Caco-2 (cell line): ENCODE measurements at regions not wholly inside any gene's neighbourhood (a gene's known extent, or its start where the extent isn't known, plus 50 kb on each side); places are given as distances from the start of the nearest gene placed in this dataset.

Source experiments
- BruUV-seq: library from RNA; stranded (reverse); fragments of 400-500 nt; replicated peaks from 2 replicates; lab custom pipeline; 2021; lab: Mats Ljungman, UMichigan
- CTCF ChIA-PET: fragments of 300-600 bp; sonication (Branson Sonifier 250); formaldehyde crosslinking; loops from one replicate; lab custom pipeline; 2022; ENCODE audit warnings: antibody characterized with exemption; lab: Charles Lee
- POLR2A ChIA-PET: fragments of 300-600 bp; sonication (Branson Sonifier 250); formaldehyde crosslinking; loops from one replicate; lab custom pipeline; 2022; ENCODE audit warnings: antibody characterized with exemption; lab: Charles Lee
- DNase-seq, 2 experiments: peaks; one replicate each; pipeline versions ENCODE4 v3.0.0 to v3.0.0-alpha.2; 2020 to 2022
- H3K27me3 ChIP-seq: replicated peaks from 2 replicates; pipeline ENCODE4 v1.6.0; 2011; ENCODE audit warnings: low read length; ENCODE audit not compliant: control insufficient read depth, insufficient read depth
- H3K36me3 ChIP-seq: 2 replicates; pipeline ENCODE4 v1.5.1; 2011; ENCODE audit warnings: low read length; ENCODE audit not compliant: control insufficient read depth, insufficient read depth
- H3K4me1 ChIP-seq: fragments of 250-450 bp; sonication (Bioruptor Pico); 2 replicates; pipeline ENCODE4 v1.5.1; 2020; ENCODE audit warnings: mild to moderate bottlenecking
- H3K4me3 ChIP-seq: 2 replicates; pipeline ENCODE4 v1.5.1; 2011; ENCODE audit warnings: low read depth, mild to moderate bottlenecking, control low read depth, low read length
- H3K9me3 ChIP-seq: fragments of 250-450 bp; sonication (Bioruptor Pico); 2 replicates; pipeline ENCODE4 v1.5.1; 2020; ENCODE audit warnings: mild to moderate bottlenecking, moderate library complexity
- H3K27ac Mint-ChIP-seq: one replicate; pipeline ENCODE4 v1.8.0; 2022; ENCODE audit warnings: mixed read lengths; ENCODE audit not compliant: unreplicated experiment
- H3K27me3 Mint-ChIP-seq: one replicate; pipeline ENCODE4 v1.8.0; 2022; ENCODE audit warnings: mixed read lengths; ENCODE audit not compliant: insufficient read depth, unreplicated experiment
- H3K36me3 Mint-ChIP-seq: one replicate; pipeline ENCODE4 v1.8.0; 2022; ENCODE audit warnings: mild to moderate bottlenecking, mixed read lengths; ENCODE audit not compliant: insufficient read depth, unreplicated experiment
- H3K4me1 Mint-ChIP-seq: one replicate; pipeline ENCODE4 v1.8.0; 2022; ENCODE audit warnings: low read depth, mixed read lengths; ENCODE audit not compliant: unreplicated experiment
- H3K4me3 Mint-ChIP-seq: one replicate; pipeline ENCODE4 v1.8.0; 2022; ENCODE audit warnings: mild to moderate bottlenecking, moderate library complexity, mixed read lengths; ENCODE audit not compliant: unreplicated experiment
- H3K9me3 Mint-ChIP-seq: one replicate; pipeline ENCODE4 v1.8.0; 2022; ENCODE audit warnings: mixed read lengths; ENCODE audit not compliant: unreplicated experiment
- CTCF ChIP-seq, 2 experiments: fragments of 200-600 bp in 1 of 2; IDR thresholded peaks; 1 replicate in 1 of 2; 2 replicates in 1 of 2; pipeline versions ENCODE4 v1.5.1 to v1.8.0; 2011 to 2022; ENCODE audit warnings: antibody characterized with exemption in 1 of 2, control low read depth in 1 of 2, inconsistent platforms in 1 of 2, low read depth in 1 of 2, low read length in 1 of 2, mild to moderate bottlenecking in 1 of 2, moderate library complexity in 1 of 2; ENCODE audit not compliant: insufficient read depth in 1 of 2, severe bottlenecking in 1 of 2, unreplicated experiment in 1 of 2
- intact Hi-C: fragments of 100-400 bp; cut with micrococcal nuclease; formaldehyde crosslinking; loops from one replicate; pipeline ENCODE4 v1.10.0; 2022; ENCODE audit not compliant: unreplicated experiment

- Histone ChIP-seq H3K36me3 (no peaks in the 10 kb centered on the region), H3K9me3 (peaks cover 11% of the 10 kb centered on the region), H3K4me3 (no peak overlapping the region), H3K27me3 (no peaks in the 10 kb centered on the region), H3K4me1 (peaks cover 15% of the 10 kb centered on the region)
- TF ChIP-seq CTCF (IDR thresholded peaks at IDR 0.05; ENCODE audit: insufficient read depth in 1 of 2, low read depth in 1 of 2, low read length in 1 of 2, severe bottlenecking in 1 of 2, unreplicated experiment in 1 of 2) = no peak
- no TSS peak for BruUV-seq
- Mint-ChIP-seq H3K4me3 (no peak overlapping the region), H3K36me3 (no peaks in the 10 kb centered on the region), H3K27ac (peak overlapping the region; percentile 59), H3K27me3 (no peaks in the 10 kb centered on the region), H3K4me1 (peaks cover 16% of the 10 kb centered on the region), H3K9me3 (peaks cover 48% of the 10 kb centered on the region)
- intact Hi-C loops = no loop called here
- CTCF ChIA-PET = no interaction called here
- POLR2A ChIA-PET = no interaction called here
- DNase-seq = no peak
Observed at GRCh38 chr12:97948591-97948990, 486.0 kb downstream of the RMST start.

GRCh38 chr12:97951239-97951638, 488.6 kb downstream of the RMST start:
- Mint-ChIP-seq H3K9me3 (peaks cover 65% of the 10 kb centered on the region), H3K27me3 (no peaks in the 10 kb centered on the region), H3K36me3 (no peaks in the 10 kb centered on the region), H3K4me1 (peaks cover 16% of the 10 kb centered on the region), H3K27ac (no peak overlapping the region), H3K4me3 (no peak overlapping the region)
- POLR2A ChIA-PET = no interaction called here
- DNase-seq = no peak
- BruUV-seq = no TSS peak
- Histone ChIP-seq H3K27me3 (no peaks in the 10 kb centered on the region), H3K9me3 (peaks cover 11% of the 10 kb centered on the region), H3K36me3 (no peaks in the 10 kb centered on the region), H3K4me3 (no peak overlapping the region), H3K4me1 (peaks cover 15% of the 10 kb centered on the region)
- CTCF ChIA-PET = interaction anchor here (0.6 kb wide), 1 partner anchor 173 kb away, joined by 4 read pairs; no protein-coding TSS in a partner anchor
- intact Hi-C loops = no loop called here
- TF ChIP-seq CTCF (IDR thresholded peaks at IDR 0.05; ENCODE audit: insufficient read depth in 1 of 2, low read depth in 1 of 2, low read length in 1 of 2, severe bottlenecking in 1 of 2, unreplicated experiment in 1 of 2) = no peak

GRCh38 chr12:97951717-97952116, 489.1 kb downstream of the RMST start:
- Histone ChIP-seq H3K4me3 (no peak overlapping the region), H3K4me1 (peaks cover 15% of the 10 kb centered on the region), H3K9me3 (peaks cover 9% of the 10 kb centered on the region), H3K36me3 (no peaks in the 10 kb centered on the region), H3K27me3 (no peaks in the 10 kb centered on the region)
- CTCF ChIA-PET = interaction anchor here (0.6 kb wide), 1 partner anchor 173 kb away, joined by 4 read pairs; no protein-coding TSS in a partner anchor
- peaks cover 16% of the 10 kb centered on the region for H3K4me1 Mint-ChIP-seq
- POLR2A ChIA-PET = no interaction called here
- no peak for DNase-seq
- H3K27me3 Mint-ChIP-seq = no peaks in the 10 kb centered on the region
- H3K4me3 Mint-ChIP-seq = no peak overlapping the region
- intact Hi-C loops = no loop called here
- H3K27ac Mint-ChIP-seq = no peak overlapping the region
- no peaks in the 10 kb centered on the region for H3K36me3 Mint-ChIP-seq
- H3K9me3 Mint-ChIP-seq = peaks cover 66% of the 10 kb centered on the region
- TF ChIP-seq CTCF (IDR thresholded peaks at IDR 0.05; ENCODE audit: insufficient read depth in 1 of 2, low read depth in 1 of 2, low read length in 1 of 2, severe bottlenecking in 1 of 2, unreplicated experiment in 1 of 2) = no peak
- BruUV-seq = no TSS peak
